GM19035 (cell line): ENCODE measurements at regions not wholly inside any gene's neighbourhood (a gene's known extent, or its start where the extent isn't known, plus 50 kb on each side); places are given as distances from the start of the nearest gene placed in this dataset.
"Not testable (repeated sequence)": the region's sequence is repeated elsewhere in the genome, so short reads cannot be mapped to it uniquely, and the experiment has no call there.

Experiments
- ATAC-seq: cut with Tn5 transposase; IDR thresholded peaks from one replicate; pipeline ENCODE4 v1.9.1; 2021; ENCODE audit not compliant: unreplicated experiment

DNA sequence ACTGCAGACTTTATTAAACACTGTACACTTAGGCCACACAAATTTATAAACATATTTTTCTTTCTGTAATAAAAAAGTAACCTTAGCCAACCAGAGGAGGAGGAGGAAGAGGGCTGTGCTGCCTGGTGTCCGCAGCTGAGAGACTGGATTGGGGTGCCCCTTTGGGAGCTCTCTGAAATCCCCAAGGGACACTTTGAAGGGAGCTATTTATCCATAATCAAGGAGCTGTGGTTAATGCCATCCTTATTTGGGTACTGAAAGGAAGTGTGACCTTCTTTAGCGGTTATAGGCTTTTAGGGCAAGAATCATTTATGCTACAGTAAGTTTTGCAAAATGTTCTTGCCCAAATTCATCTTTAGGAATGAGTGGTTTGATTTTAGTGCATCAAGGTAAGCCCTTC lies 125.8 kb downstream of the RASSF10 start:
- ATAC-seq, result no peak

DNA sequence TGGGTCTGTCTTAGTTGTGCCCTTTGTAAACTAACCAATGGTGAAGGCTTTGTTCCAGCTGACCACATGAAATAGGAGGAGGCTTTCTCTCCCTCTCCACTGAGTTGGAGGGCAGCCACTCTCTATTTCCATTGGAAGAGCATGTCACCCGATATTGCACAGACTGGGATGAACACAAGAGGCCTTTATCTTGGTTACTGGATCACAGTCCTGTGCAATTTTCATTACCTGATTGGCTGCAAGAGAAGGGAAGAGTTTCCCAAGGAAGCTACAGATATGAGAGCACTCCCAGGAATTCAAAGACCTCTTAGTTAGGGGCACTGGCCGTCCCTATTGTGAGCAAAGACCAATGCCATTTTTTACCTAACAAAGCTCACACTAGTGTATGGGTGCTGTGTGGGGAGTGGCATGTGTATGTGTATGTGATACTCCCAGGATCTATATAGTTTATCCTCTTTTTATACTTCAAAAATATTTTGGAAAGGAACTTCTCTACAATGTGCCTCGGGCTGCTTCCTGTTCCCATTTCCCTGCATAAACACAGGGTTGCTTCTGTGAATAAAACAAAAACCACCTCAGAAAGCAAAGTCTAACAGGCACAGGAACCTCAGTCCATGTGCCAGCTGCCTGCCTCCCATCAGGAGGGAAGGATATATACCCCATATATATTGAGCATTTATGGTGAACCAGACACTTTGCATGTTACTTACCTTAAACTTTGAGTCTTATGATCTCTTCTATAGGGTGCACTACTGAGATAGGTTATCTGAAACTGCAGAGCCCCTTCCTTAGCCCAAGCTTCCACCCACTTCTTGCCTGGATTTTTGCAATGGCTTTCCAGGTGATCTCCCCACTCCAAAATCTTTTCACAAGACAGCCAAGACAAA lies 126.5 kb downstream of the RASSF10 start:
- ATAC-seq, result no peak

DNA sequence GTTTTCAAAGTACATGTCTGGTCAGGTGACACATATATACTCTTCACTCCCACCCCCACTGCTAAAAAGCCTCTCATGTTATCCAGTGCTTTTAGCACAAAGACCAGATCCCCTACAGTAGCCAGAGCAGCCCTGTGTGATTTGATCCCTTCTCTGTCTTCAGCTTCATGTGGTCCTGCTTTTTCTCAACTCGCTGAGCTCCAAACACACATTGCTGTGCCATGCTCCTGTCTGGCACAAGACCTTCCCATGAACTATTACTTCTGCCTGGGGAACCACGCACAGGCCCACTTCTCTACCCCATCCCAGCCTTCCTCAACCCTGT lies 127.1 kb downstream of the RASSF10 start:
- ATAC-seq, result no peak

DNA sequence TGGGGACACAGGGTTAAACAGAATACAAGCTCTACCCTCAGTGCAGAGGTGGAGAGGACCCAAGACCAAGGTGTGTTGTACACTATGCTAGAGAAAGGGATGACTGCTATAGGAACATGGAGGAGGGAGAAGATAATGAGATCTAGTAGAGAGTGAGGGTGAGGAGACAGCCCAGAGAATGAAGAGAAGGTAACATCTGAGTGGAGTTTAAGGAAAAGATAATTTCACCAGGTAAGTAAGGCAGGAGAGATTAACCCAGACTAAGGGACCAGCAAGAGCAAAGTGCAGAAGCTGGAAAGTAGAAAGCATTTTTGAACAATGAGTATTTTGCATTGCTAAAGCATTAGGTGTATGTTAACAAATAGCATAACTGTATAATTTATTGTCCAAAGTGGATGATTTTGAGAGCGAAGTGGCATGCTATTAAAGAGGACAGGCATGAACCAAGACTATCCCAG lies 128.8 kb downstream of the RASSF10 start:
- no peak for ATAC-seq

GRCh38 chr11:13139085-13139484 lies 130.0 kb downstream of the RASSF10 start:
- not testable (repeated sequence) for ATAC-seq

GRCh38 chr11:13140028-13140870 lies 131.1 kb downstream of the RASSF10 start:
- no peak for ATAC-seq

DNA sequence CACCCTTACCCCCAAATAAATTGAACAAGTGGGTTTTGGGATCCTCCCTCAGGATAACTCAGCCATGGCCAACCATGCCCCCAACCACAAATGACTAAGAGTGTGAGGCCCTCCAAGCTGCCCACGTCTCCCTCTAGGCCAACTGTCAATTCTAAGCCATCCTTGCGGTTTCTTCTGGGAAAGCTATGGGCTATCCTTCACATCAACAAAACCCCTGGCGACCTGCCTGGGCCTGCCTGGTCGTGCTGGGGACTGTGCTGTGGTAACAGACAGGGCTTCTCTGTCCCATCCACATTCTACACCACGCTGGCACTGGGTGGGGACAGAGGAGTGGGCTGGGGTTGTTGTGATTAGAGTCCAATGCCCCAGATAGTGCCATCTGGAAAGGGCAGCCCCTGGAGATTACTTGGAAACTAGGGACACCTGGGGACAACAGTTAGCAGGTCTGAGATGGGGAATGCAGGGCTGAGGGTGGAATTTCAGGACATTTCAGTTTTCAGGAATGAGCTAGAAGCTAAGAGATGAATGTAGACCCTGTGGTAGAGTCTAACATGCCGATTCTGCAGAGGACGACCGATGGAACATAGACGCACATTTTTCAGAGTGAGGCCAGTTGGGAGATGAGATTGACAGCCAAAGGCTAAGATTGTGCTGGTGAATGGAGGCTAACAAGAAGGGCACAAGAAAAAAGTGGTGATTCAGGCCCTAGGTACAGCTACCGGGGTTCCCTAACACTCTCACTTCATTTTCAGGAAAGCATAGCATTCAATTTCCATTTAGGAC lies 131.9 kb downstream of the RASSF10 start:
- ATAC-seq, result no peak

GRCh38 chr11:13141731-13142709 lies 132.9 kb downstream of the RASSF10 start:
- no peak for ATAC-seq

DNA sequence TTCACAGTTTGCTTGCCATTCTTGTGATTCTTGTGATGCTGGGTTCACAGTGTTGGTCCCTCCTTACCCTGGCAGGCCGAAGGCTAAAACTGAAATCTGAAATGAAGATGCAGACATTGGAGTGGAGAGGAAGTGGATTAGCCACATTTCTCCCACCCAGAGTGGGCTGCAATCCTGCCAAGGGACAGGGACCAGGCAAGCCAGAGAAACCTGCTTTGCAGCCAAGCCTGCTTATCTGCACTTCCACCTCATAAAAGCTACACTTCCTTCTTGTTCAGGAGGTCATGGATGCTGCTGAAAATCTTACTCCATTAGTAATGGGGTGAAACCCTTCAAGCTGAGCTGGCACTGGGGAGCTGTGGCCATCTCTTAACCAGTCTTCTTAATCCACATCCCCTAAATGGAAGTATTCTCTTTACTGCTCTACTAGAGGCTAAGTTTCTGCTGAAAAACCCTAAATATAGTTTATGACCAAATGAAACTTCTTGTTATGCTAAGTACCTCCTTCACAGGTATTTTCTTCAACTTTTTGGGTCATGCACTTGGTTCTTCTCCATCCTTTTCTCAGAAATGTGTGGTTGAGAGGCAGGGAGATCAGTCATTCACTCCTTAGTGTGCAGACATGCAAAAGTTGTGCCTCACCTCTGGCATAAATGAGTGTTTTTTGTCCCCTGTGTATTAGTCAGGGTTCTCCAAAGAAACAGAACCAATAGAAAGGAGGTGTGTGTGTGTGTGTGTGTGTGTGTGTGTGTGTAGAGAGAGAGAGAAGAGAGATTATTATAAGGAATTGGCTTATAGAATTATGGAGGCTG lies 133.9 kb upstream of the BMAL1 start:
- no peak for ATAC-seq

DNA sequence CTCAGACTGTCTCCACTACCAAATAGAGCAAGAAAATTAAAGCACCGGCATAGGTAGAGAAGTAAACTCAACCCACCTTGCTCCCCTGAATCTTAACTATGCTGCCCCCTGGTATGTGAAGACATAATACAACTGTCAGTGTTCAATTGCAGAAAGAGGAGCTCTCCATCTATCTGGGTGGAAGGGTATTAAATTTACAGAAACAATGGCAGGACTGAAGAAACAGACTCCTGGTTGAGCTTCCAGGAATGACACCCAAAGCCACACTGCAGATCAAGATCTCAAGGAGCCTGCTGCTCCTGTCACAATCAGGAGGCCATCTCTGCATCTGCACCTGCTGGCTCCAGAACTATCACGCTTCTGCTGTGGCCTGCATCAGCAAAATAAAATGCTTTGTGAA lies 132.1 kb upstream of the BMAL1 start:
- no peak for ATAC-seq

- no peak for ATAC-seq
Measured at GRCh38 chr11:13149991-13150390, 127.6 kb upstream of the BMAL1 start.

DNA sequence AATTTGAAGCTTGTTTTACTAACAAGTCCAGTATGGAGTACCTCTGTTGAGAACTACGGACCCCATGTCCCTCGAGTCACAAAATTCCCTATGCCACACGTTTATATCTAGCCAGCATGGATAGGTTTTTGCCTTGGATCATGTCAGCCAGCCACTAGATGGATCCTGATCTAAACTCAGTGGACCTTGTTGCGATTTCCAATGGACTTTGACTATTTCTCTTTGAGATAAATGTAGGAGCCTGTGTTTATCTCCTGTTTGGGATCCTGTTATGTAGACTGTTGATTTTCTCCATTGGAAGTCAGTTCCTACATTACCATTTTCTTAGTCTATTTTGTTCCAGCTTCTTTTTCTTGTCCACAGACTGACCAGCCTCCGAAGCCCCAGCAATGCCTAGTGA lies 127.1 kb upstream of the BMAL1 start:
- ATAC-seq, result no peak

DNA sequence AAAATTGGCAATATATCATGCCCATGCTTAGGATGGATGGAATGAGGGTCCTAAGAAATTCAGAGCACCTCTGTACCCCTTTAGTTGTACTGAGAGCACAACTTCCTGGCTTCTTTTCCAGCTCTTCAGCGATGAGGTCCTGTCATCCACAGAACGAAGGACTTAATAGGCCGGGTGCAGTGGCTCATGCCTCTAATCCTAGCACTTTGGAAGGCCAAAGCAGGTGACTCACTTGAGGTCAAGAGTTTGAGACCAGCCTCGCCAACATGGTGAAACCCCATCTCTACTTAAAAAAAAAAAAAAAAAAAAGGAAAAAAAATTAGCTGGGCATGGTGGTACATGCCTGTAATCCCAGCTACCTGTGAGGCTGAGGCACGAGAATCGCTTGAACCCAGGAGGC lies 125.3 kb upstream of the BMAL1 start:
- no peak for ATAC-seq

- ATAC-seq, result no peak
Measured at GRCh38 chr11:13152736-13153541, 124.7 kb upstream of the BMAL1 start.

DNA sequence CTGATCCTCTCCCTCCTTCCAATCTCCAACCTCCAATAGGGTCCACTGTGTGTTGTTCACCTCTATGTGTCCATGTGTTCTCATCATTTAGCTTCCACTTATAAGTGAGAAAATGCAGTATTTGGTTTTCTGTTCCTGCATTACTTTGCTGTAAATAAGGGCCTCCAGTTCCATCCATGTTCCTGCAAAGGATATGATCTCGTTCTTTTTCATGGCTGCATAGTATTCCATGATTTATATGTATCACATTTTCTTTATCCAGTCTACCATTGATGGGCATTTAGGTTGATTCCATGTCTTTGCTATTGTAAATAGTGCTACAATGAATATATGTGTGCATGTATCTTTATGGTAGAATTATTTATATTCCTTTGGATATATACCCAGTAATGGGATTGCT lies 123.2 kb upstream of the BMAL1 start:
- ATAC-seq, result not testable (repeated sequence)

- no peak for ATAC-seq
Measured at GRCh38 chr11:13160346-13160745, 117.2 kb upstream of the BMAL1 start.

GRCh38 chr11:13160806-13161205 lies 116.8 kb upstream of the BMAL1 start:
- no peak for ATAC-seq

DNA sequence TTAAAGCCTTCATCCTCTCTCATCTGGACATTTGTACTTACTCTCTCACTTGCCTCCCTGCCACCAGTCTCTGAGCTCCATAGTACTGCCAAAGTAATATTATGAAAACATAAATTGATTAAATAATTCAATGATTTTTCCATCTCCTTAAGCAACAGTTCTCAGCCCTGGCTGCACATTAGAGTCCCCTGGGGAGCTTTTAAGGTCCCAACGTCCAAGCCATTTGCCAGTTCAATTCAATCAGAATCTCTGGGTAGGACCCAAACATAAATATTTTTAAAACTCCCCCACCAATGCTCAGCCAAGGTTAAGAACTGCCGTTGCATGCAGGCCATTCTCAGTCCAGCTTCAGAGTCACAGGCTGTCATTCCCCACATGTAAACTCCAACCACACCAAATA lies 114.4 kb upstream of the BMAL1 start:
- ATAC-seq, result no peak

GRCh38 chr11:13166036-13166435 lies 111.6 kb upstream of the BMAL1 start:
- no peak for ATAC-seq
